H1 (cell line): ENCODE measurements at regions not wholly inside any gene's neighbourhood (a gene's known extent, or its start where the extent isn't known, plus 50 kb on each side); places are given as distances from the start of the nearest gene placed in this dataset.

Experiments
- CTCF ChIA-PET: fragments of 300-600 bp; sonication (Branson Sonifier 250); formaldehyde crosslinking; loops from one replicate; lab custom pipeline; 2021; ENCODE audit not compliant: partially characterized antibody; lab: Charles Lee
- POLR2A ChIA-PET: fragments of 300-600 bp; sonication (Branson Sonifier 250); formaldehyde crosslinking; loops from one replicate; lab custom pipeline; 2021; ENCODE audit warnings: inconsistent platforms; ENCODE audit not compliant: partially characterized antibody; lab: Charles Lee
- DNase-seq, 2 experiments: peaks; one replicate each; pipeline versions ENCODE4 v3.0.0 to v3.0.0-alpha.2; 2010 to 2022; ENCODE audit warnings: low spot score in 2 of 2, low read depth in 1 of 2, mixed read lengths in 1 of 2
- FAIRE-seq: peaks from 2 replicates; lab custom pipeline; 2011; peaks lifted over from hg19 to GRCh38; lab: Jason Lieb, UNC
- H2AFZ ChIP-seq: 2 replicates; pipeline ENCODE4 v1.8.1; 2012; ENCODE audit warnings: low read length, inconsistent platforms
- H2AK5ac ChIP-seq: 2 replicates; pipeline ENCODE4 v1.6.1; 2013; ENCODE audit warnings: low read depth, low read length
- H2BK120ac ChIP-seq: replicated peaks from 2 replicates; pipeline ENCODE3; 2013; ENCODE audit warnings: low read depth, low read length, inconsistent platforms
- H2BK12ac ChIP-seq: 2 replicates; pipeline ENCODE4 v1.6.1; 2013; ENCODE audit warnings: low read depth, low read length
- H2BK15ac ChIP-seq: 2 replicates; pipeline ENCODE4 v1.6.1; 2013; ENCODE audit warnings: low read length
- H2BK20ac ChIP-seq: 2 replicates; pipeline ENCODE4 v1.6.1; 2013; ENCODE audit warnings: low read length
- H2BK5ac ChIP-seq: 2 replicates; pipeline ENCODE4 v1.6.1; 2013; ENCODE audit warnings: low read depth, low read length
- H3K14ac ChIP-seq: 2 replicates; pipeline ENCODE4 v1.6.1; 2013; ENCODE audit warnings: inconsistent platforms; ENCODE audit not compliant: insufficient read length
- H3K18ac ChIP-seq: 2 replicates; pipeline ENCODE4 v1.6.1; 2013; ENCODE audit warnings: low read length; ENCODE audit errors: extremely low read depth
- H3K23ac ChIP-seq: 2 replicates; pipeline ENCODE4 v1.6.1; 2013; ENCODE audit warnings: inconsistent platforms; ENCODE audit not compliant: insufficient read length
- H3K23me2 ChIP-seq: 2 replicates; pipeline ENCODE4 v1.6.1; 2013; ENCODE audit warnings: low read depth, low read length
- H3K27ac ChIP-seq: 2 replicates; pipeline ENCODE4 v1.6.1; 2011; ENCODE audit warnings: low read depth, low read length, inconsistent platforms
- H3K27me3 ChIP-seq, 4 experiments: replicated peaks in 1 of 4; 1 replicate in 1 of 4; 2 replicates in 3 of 4; pipeline versions ENCODE4 v1.6.1 to v1.8.1; 2011 to 2013; ENCODE audit warnings: low read length in 3 of 4, mild to moderate bottlenecking in 3 of 4, inconsistent platforms in 2 of 4, mixed read lengths in 2 of 4, moderate library complexity in 1 of 4; ENCODE audit not compliant: control insufficient read depth in 3 of 4, insufficient read depth in 3 of 4; ENCODE audit errors: extremely low read depth in 1 of 4
- H3K36me3 ChIP-seq, 4 experiments: 2 replicates each; pipeline versions ENCODE4 v1.6.1 to v1.8.1; 2011 to 2013; ENCODE audit warnings: mild to moderate bottlenecking in 4 of 4, low read length in 3 of 4, moderate library complexity in 2 of 4, control low read depth in 1 of 4, inconsistent platforms in 1 of 4; ENCODE audit not compliant: insufficient read depth in 4 of 4, control insufficient read depth in 2 of 4
- H3K4ac ChIP-seq: replicated peaks from 2 replicates; pipeline ENCODE3; 2013; ENCODE audit warnings: low read length, low read depth, mixed read lengths, inconsistent platforms; ENCODE audit not compliant: insufficient read length
- H3K4me1 ChIP-seq, 4 experiments: replicated peaks in 1 of 4; 1 replicate in 1 of 4; 2 replicates in 3 of 4; pipeline versions ENCODE4 v1.6.1 to v1.8.1; 2011 to 2013; ENCODE audit warnings: low read length in 3 of 4, inconsistent platforms in 2 of 4, mixed read lengths in 1 of 4; ENCODE audit not compliant: insufficient read depth in 4 of 4, control insufficient read depth in 3 of 4
- H3K4me2 ChIP-seq, 2 experiments: 2 replicates each; pipeline versions ENCODE4 v1.6.1 to v1.8.1; 2011 to 2013; ENCODE audit warnings: low read depth in 2 of 2, low read length in 2 of 2, control low read depth in 1 of 2, inconsistent platforms in 1 of 2, mild to moderate bottlenecking in 1 of 2; ENCODE audit not compliant: insufficient read depth in 1 of 2
- H3K4me3 ChIP-seq, 4 experiments: fragments of 200-600, 300-600 bp in 1 of 4; sonication (generic), shearing (Covaris generic), sonication (Bioruptor Twin) in 1 of 4; 2 replicates each; pipeline versions ENCODE4 v1.5.1 to v1.8.1; 2011 to 2016; ENCODE audit warnings: low read length in 4 of 4, low read depth in 3 of 4, control low read depth in 2 of 4, inconsistent platforms in 2 of 4, mild to moderate bottlenecking in 2 of 4, mixed read lengths in 1 of 4, moderate library complexity in 1 of 4; ENCODE audit not compliant: insufficient read depth in 2 of 4; ENCODE audit errors: extremely low read depth in 1 of 4
- H3K56ac ChIP-seq: replicated peaks from 2 replicates; pipeline ENCODE3; 2013; ENCODE audit warnings: low read depth, mild to moderate bottlenecking, mixed read lengths, low read length, inconsistent platforms; ENCODE audit not compliant: insufficient read length
- H3K79me1 ChIP-seq: 2 replicates; pipeline ENCODE4 v1.6.1; 2013; ENCODE audit warnings: low read depth, low read length, control low read depth
- H3K79me2 ChIP-seq, 2 experiments: 2 replicates each; pipeline versions ENCODE4 v1.6.1 to v1.8.1; 2012 to 2013; ENCODE audit warnings: low read length in 2 of 2, mild to moderate bottlenecking in 2 of 2, inconsistent platforms in 1 of 2; ENCODE audit not compliant: insufficient read depth in 2 of 2, control insufficient read depth in 1 of 2
- H3K9ac ChIP-seq, 4 experiments: replicated peaks in 1 of 4; 1 replicate in 1 of 4; 2 replicates in 3 of 4; pipeline versions ENCODE4 v1.6.1 to v1.8.1; 2011 to 2013; ENCODE audit warnings: low read depth in 3 of 4, low read length in 3 of 4, control low read depth in 2 of 4, mild to moderate bottlenecking in 2 of 4, moderate library complexity in 2 of 4, inconsistent platforms in 1 of 4; ENCODE audit errors: extremely low read depth in 1 of 4
- H3K9me3 ChIP-seq, 2 experiments: 2 replicates each; pipeline versions ENCODE4 v1.6.1 to v1.8.1; 2012 to 2013; ENCODE audit warnings: mild to moderate bottlenecking in 2 of 2, moderate library complexity in 2 of 2, control low read depth in 1 of 2, inconsistent platforms in 1 of 2, low read depth in 1 of 2, low read length in 1 of 2, mixed read lengths in 1 of 2; ENCODE audit not compliant: insufficient read depth in 2 of 2
- H4K20me1 ChIP-seq, 2 experiments: replicated peaks in 1 of 2; 2 replicates each; pipeline versions ENCODE3 to v1.8.1; 2011 to 2013; ENCODE audit warnings: inconsistent platforms in 2 of 2, low read length in 2 of 2, mild to moderate bottlenecking in 1 of 2; ENCODE audit not compliant: insufficient read depth in 2 of 2, control insufficient read depth in 1 of 2
- H4K5ac ChIP-seq: 2 replicates; pipeline ENCODE4 v1.6.1; 2013; ENCODE audit warnings: low read length, low read depth, mixed read lengths, inconsistent platforms; ENCODE audit not compliant: insufficient read length
- H4K8ac ChIP-seq: 2 replicates; pipeline ENCODE4 v1.8.0; 2013; ENCODE audit warnings: mild to moderate bottlenecking, moderate library complexity, low read length, inconsistent platforms; ENCODE audit not compliant: insufficient read depth; ENCODE audit errors: extremely low read depth
- H4K91ac ChIP-seq: replicated peaks from 2 replicates; pipeline ENCODE3; 2013; ENCODE audit warnings: low read length, mixed read lengths, inconsistent platforms; ENCODE audit not compliant: insufficient read length
- ATF2 ChIP-seq: IDR thresholded peaks from 2 replicates; pipeline ENCODE4 v1.6.1; 2012; ENCODE audit warnings: low read length, inconsistent platforms
- ATF3 ChIP-seq: IDR thresholded peaks from 2 replicates; pipeline ENCODE4 v1.6.1; 2011; ENCODE audit warnings: low read depth, mild to moderate bottlenecking, low read length; ENCODE audit not compliant: insufficient read depth
- GABPA ChIP-seq: IDR thresholded peaks from 2 replicates; pipeline ENCODE4 v1.6.1; 2011; ENCODE audit warnings: mild to moderate bottlenecking, low read length, moderate library complexity, borderline replicate concordance; ENCODE audit not compliant: insufficient read depth
- GTF2F1 ChIP-seq: IDR thresholded peaks from 2 replicates; pipeline ENCODE4 v1.6.1; 2012; ENCODE audit warnings: low read depth, low read length, improper control_type of control experiment, borderline replicate concordance
- HDAC2 ChIP-seq, 2 experiments: fragments of 300-600 bp in 1 of 2; sonication (generic) in 1 of 2; IDR thresholded peaks; 2 replicates each; pipeline ENCODE4 v1.6.1; 2011 to 2012; ENCODE audit warnings: low read depth in 2 of 2, low read length in 2 of 2, mild to moderate bottlenecking in 2 of 2, moderate library complexity in 2 of 2, borderline replicate concordance in 1 of 2, inconsistent platforms in 1 of 2
- KDM5A ChIP-seq: fragments of 200-600 bp; IDR thresholded peaks from 2 replicates; pipeline ENCODE4 v1.7.1; 2012; ENCODE audit warnings: mild to moderate bottlenecking, low read length, inconsistent platforms, mixed read lengths
- MAX ChIP-seq: IDR thresholded peaks from 2 replicates; pipeline ENCODE4 v1.6.1; 2012; ENCODE audit warnings: inconsistent platforms
- SP4 ChIP-seq: IDR thresholded peaks from 2 replicates; pipeline ENCODE4 v1.6.1; 2012; ENCODE audit warnings: low read length, inconsistent platforms
- TAF7 ChIP-seq: optimal IDR thresholded peaks from 2 replicates; pipeline ENCODE3; 2011; ENCODE audit warnings: low read depth, mild to moderate bottlenecking, inconsistent platforms, low read length, moderate library complexity, borderline replicate concordance
- WGBS, 2 experiments: shearing (Covaris generic) in 1 of 2; methylation state at CpG; one replicate each; pipeline versions ENCODE4 v1.1.6 to v1.1.7; 2013 to 2015; ENCODE audit warnings: low lambda C conversion rate in 2 of 2, mixed read lengths in 2 of 2, inconsistent platforms in 1 of 2, low coverage in 1 of 2, missing lambda C conversion rate in 1 of 2; ENCODE audit not compliant: insufficient replicate concordance in 2 of 2, insufficient coverage in 1 of 2, insufficient read length in 1 of 2; ENCODE audit errors: extremely low coverage in 1 of 2, missing lambda C conversion rate in 1 of 2; 5-methylcytosine and 5-hydroxymethylcytosine counted together

- WGBS, 2 experiments: 89% methylated on average over 4 of the region's 4 CpGs; no CpG with 5 or more reads in 1 of the 2 experiments
- Histone ChIP-seq H3K79me2 (no peaks in the 10 kb centered on the region), H3K9me3 (no peaks in the 10 kb centered on the region), H2BK20ac (no peak overlapping the region), H3K36me3 (no peaks in the 10 kb centered on the region), H4K20me1 (no peaks in the 10 kb centered on the region), H2BK12ac (no peak overlapping the region), H3K27me3 (no peaks in the 10 kb centered on the region), H4K91ac (no peak overlapping the region), H4K8ac (no peak overlapping the region), H3K56ac (no peak overlapping the region), H2BK5ac (no peak overlapping the region), H3K23ac (no peak overlapping the region), H3K4me3 (no peak overlapping the region), H2AK5ac (no peak overlapping the region), H3K79me1 (no peaks in the 10 kb centered on the region), H3K4me1 (peaks cover 0 to 6% (median 5%) of the 10 kb centered on the region in 4 experiments; a peak in 4 of 7 replicates), H3K23me2 (peaks cover 3% of the 10 kb centered on the region; the same call in 1 of the 2 replicates), H2BK120ac (no peak overlapping the region), H2AFZ (no peak overlapping the region), H3K4ac (no peak overlapping the region), H2BK15ac (no peak overlapping the region), H3K4me2 (no peak overlapping the region), H4K5ac (no peak overlapping the region), H3K27ac (no peak overlapping the region), H3K14ac (no peak overlapping the region), H3K9ac (no peak overlapping the region), H3K18ac (no peak overlapping the region)
- no peak for FAIRE-seq
- DNase-seq: no peak
- ChIA-PET POLR2A (interaction anchor here (1.0 kb wide), 1 partner anchor 18 kb away, joined by 3 read pairs; no protein-coding TSS in a partner anchor), CTCF (interaction anchor here (0.7 to 4.4 kb wide), 8 partner anchors 20 to 1301 kb away, joined by 3 to 16 read pairs (median 5); no protein-coding TSS in a partner anchor)
- TF ChIP-seq SP4 (no peak), GABPA (no peak), GTF2F1 (no peak), ATF2 (no peak), MAX (no peak), TAF7 (no peak), HDAC2 (IDR thresholded peaks at IDR 0.05; ENCODE audit: borderline replicate concordance in 1 of 2, low read depth in 2 of 2, low read length in 2 of 2) (no peak), KDM5A (no peak), ATF3 (no peak)
Measured at GRCh38 chr16:6644916-6645315, 687.7 kb upstream of the RBFOX1 start.
